Fibroblast of the aortic adventitia (primary cell): ENCODE measurements at regions not wholly inside any gene's neighbourhood (a gene's known extent, or its start where the extent isn't known, plus 50 kb on each side); places are given as distances from the start of the nearest gene placed in this dataset.

ENCODE experiments used
- DNase-seq: peaks from one replicate; pipeline ENCODE4 v3.0.0-alpha.2; 2010; ENCODE audit warnings: low read depth
- H3K4me3 ChIP-seq: 2 replicates; pipeline ENCODE4 v1.5.1; 2011; ENCODE audit warnings: low read depth, mild to moderate bottlenecking, control low read depth, low read length, moderate library complexity
- TF ChIP-seq, protein P1 (sequence below): IDR thresholded peaks from 2 replicates; pipeline ENCODE4 v1.5.1; 2011; ENCODE audit warnings: mild to moderate bottlenecking, low read length, control low read depth, inconsistent platforms; ENCODE audit not compliant: insufficient read depth

DNA sequence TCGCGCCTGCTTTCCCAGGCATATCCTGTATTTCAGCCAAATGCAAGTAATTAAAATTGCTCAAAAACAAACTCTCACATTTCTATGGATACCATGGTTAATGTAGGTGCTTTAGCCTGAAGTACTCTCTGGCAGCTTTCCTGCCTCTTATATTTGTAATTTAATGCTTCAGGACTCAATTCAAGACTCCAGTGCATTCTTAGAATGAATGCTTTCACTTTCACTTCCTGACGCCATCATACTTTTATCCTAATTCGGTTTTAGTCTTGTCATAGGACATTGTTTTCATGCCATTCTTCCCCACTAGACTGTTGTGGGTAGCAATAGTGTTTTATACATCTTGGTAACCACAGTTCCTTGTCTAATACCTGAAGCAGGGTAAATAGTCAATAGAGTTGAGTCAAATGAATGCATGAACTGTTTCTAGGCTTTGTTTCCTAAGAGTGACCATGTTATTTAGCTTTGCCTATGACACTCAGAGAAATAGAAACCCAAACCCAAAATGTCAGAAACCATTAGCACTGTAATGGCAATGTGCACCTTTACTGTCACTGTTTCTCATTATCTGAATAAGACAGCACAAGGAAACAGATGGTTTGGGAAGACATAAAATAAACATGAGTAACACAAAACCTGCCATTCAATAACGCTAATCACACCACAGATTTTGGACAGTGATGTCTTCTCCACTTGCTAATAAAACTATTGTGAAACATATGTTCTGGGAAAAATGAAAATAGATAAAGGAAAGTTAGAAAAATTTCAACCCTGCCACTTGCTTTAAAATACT lies 705.5 kb downstream of the CDH11 start:
- peak overlapping the region; percentile 2 for H3K4me3 ChIP-seq
- TF ChIP-seq, protein P1, sequence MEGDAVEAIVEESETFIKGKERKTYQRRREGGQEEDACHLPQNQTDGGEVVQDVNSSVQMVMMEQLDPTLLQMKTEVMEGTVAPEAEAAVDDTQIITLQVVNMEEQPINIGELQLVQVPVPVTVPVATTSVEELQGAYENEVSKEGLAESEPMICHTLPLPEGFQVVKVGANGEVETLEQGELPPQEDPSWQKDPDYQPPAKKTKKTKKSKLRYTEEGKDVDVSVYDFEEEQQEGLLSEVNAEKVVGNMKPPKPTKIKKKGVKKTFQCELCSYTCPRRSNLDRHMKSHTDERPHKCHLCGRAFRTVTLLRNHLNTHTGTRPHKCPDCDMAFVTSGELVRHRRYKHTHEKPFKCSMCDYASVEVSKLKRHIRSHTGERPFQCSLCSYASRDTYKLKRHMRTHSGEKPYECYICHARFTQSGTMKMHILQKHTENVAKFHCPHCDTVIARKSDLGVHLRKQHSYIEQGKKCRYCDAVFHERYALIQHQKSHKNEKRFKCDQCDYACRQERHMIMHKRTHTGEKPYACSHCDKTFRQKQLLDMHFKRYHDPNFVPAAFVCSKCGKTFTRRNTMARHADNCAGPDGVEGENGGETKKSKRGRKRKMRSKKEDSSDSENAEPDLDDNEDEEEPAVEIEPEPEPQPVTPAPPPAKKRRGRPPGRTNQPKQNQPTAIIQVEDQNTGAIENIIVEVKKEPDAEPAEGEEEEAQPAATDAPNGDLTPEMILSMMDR, result no peak
- DNase-seq, result peak; percentile 55

- peak; percentile 34 for DNase-seq
- TF ChIP-seq, protein P1, result no peak
- H3K4me3 ChIP-seq, result no peak overlapping the region
These were observed 709.1 kb downstream of the CDH11 start for GRCh38 chr16:64412578-64413280.

DNA sequence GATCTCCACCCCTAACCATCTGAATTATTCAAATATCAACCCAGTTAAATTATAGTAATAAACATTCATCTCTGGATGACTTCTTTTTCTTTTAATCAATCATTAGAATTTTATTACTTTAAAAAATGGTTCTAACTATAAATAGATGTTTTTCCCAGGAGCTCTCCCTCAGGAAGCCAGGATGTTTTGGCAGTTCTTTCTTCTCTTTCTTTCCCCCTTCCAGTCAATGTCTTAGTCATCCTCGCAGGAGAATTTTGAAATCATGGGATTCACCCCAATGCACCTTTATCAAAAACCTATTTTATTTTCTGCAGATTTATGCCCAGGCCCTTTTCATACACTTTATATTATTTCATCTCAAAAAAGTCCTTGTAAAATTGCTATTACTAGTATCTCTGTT lies 711.6 kb downstream of the CDH11 start:
- TF ChIP-seq, protein P1, result no peak
- no peak overlapping the region for H3K4me3 ChIP-seq
- peak; percentile 49 for DNase-seq

- H3K4me3 ChIP-seq, result no peak overlapping the region
- DNase-seq, result peak; percentile 29
- TF ChIP-seq, protein P1, result no peak
These were observed 712.1 kb downstream of the CDH11 start for GRCh38 chr16:64409783-64410210.

DNA sequence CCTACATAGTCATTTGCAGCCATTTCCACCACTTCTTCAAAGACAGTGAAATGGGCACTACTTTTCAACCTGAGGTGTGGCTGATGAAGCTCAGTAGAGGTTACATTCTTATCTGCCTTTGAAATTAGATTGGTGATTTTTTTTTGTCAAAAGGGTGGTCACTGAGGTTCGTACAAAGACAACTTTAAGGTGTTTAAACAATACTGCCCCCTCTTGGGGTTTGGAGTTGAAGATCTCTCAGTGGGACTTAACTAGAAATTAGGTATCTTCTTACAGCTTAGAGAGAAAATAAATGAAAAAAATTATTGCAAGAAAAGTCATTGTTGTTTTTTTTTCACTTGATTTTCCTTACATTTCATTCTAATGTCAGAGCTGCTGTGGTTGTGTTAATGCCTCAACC lies 713.2 kb downstream of the CDH11 start:
- H3K4me3 ChIP-seq, result no peak overlapping the region
- DNase-seq, result no peak
- TF ChIP-seq, protein P1, result no peak

DNA sequence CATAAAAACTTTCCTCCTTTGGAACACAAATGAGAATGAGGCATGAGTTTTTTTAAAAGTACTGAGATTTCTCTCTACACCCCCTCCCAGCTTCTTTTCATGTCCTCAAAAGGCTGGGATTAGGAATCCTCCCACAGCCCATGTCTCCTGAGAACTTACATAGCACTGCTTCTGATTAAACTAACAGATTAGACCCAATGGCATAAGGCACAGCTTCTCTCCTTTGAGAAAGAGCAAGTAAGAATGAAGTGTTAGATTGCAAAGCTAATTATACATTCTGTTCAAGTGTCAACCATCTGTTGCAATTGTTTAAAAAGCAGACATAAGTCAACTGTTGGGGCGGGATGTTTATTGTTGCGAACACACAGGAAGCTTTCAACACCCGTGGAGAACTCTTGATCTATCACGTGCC lies 715.1 kb downstream of the CDH11 start:
- no peak for DNase-seq

More for the DNA sequence above, 715.1 kb downstream of the CDH11 start:
- H3K4me3 ChIP-seq, result no peak overlapping the region
- TF ChIP-seq, protein P1, result no peak
